SW480 (cell line): ENCODE measurements at regions not wholly inside any gene's neighbourhood (a gene's known extent, or its start where the extent isn't known, plus 50 kb on each side); places are given as distances from the start of the nearest gene placed in this dataset.
"Not testable (repeated sequence)": the region's sequence is repeated elsewhere in the genome, so short reads cannot be mapped to it uniquely, and the experiment has no call there.

Source experiments
- DNase-seq: peaks from one replicate; pipeline ENCODE4 v3.0.0-alpha.2; 2016; ENCODE audit warnings: low spot score

DNA sequence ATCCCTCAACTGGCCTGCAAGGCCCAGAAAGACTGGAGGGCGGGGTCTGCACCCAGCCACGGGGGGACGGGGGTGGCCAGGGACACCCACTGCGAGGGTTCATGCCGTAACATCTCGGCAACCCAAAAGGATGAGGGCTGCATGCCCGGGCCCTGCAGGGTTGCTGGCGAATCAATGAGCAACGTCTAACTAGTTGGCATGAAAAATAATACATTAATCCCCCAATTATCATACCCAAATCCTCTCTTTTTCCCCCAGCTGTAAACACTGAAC lies 232.2 kb downstream of the TUBA3C start:
- DNase-seq = no peak

DNA sequence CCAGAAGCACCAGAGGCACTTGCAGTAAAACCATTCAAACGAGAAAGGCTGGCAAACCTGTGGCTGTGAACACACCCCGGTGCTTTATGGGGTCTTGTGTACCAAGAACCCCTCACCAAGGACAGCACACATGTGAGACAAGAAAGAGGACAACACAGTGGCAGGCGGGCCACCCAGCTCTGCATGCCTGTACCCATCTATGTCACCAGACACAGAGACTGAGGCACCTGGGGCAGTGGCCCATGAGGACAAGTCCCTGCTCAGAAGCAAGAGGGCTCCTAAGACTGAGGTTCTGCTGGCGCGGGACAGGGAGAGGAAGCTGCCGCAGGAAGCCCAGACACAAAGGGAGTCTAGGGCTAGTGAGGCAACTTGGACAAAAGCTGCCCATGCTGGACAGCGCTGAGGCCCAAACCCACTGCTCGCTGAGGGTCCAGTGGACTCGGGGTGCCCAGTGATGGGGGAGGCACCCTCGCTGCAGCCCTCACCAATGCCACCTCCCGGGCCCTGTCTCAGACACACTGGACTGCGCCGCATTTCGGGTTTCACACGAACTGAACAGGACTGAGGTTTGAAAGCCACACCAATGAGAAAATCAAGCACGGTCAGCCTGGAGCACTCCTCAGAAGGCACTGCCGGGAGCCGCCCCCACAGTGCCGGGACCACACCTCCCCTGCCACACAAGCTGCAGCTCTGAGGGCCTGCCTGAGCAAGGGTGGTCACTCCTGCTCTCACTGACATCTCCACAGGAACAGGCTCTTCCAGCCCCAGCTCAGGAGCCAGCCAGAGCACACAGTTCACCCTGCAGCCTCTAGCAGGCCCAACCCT lies 232.7 kb downstream of the TUBA3C start:
- no peak for DNase-seq

GRCh38 chr13:18948012-18948663 lies 233.5 kb downstream of the TUBA3C start:
- DNase-seq = no peak

GRCh38 chr13:18947376-18947977 lies 234.1 kb downstream of the TUBA3C start:
- DNase-seq = no peak

DNA sequence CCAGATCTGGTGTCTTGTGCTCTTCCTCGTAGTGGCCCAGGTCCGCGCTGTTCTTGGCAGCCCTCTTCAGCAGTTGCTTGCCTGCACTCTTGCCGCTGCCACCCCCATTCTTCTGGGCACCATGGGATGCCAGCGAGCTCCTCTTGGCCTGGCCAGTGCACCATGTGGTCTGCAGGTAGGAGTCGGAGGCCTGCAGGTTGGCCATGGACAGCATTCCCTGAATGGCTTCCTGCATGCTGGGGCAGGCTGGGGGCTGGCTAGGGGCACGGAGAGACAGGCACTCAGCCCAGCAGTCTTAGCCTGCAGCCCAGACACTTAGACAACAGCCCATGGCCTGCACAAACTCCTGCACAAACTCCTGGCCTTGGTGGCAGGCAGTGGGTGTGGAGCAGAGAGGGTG lies 234.9 kb downstream of the TUBA3C start:
- DNase-seq = no peak

- DNase-seq = no peak
Observed at GRCh38 chr13:18944501-18945068, 237.0 kb downstream of the TUBA3C start.

DNA sequence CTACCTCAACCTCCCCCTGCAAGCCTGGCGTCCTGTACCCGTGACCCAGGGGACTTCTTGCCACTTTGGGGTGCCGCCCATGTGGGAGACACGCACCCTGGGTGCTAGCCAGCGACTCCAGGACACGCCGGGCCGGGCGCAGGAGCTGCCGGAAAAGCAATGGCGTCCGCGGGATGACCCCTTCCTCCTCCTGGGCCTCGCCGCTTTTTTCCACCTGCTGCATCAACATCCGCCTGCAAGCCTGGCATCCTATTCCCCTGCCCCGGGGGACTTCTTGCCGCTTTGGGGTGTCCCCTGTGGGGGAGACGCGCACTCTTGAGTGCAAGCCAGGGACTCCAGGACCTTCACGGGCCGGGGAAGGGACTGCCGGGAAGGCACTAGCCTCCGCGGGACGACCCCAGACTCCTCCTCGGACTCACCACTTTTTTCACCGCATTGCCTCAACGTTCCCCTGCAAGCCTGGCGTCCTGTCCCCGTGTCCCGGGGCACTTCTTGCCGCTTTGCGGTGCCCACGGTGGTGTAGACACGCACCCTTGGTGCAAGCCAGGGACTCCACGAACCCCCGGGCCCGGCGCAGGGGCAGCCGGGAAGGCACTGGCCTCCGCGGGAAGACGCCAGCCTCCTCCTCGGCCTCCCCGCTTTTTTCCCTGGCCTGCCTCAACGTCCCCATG lies 237.8 kb downstream of the TUBA3C start:
- no peak for DNase-seq

GRCh38 chr13:18943273-18943672 lies 238.4 kb downstream of the TUBA3C start:
- DNase-seq = no peak

- DNase-seq = no peak
Observed at GRCh38 chr13:18936104-18936503, 245.5 kb downstream of the TUBA3C start.

DNA sequence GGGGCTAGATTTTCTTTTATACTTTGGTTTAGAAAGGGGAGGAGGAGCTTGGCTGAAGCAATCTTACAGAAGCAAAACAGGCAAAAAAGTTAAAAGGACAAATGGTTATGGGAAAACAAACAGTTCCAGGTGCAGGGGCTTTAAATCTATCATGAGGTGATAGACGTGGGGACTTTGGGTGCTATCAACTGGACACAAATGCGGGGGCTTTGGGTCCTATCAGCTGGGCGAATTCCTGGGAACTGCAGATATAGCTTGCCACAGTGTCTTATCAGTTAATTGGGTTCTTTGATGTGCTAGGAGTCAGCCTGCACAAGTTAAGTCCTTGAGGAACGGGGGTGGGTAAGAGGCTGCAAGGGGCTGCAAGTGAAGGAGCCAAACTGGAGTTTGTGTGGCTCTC lies 260.6 kb downstream of the TUBA3C start:
- no peak for DNase-seq

GRCh38 chr13:18905096-18905495 lies 276.5 kb downstream of the TUBA3C start:
- not testable (repeated sequence) for DNase-seq

- not testable (repeated sequence) for DNase-seq
Observed at GRCh38 chr13:18895411-18895810, 286.2 kb downstream of the TUBA3C start.

- DNase-seq = not testable (repeated sequence)
Observed at GRCh38 chr13:18891242-18891641, 290.4 kb downstream of the TUBA3C start.

- DNase-seq = not testable (repeated sequence)
Observed at GRCh38 chr13:18874875-18875789, 306.5 kb downstream of the TUBA3C start.

GRCh38 chr13:18870557-18870956 lies 311.1 kb downstream of the TUBA3C start:
- DNase-seq = not testable (repeated sequence)

DNA sequence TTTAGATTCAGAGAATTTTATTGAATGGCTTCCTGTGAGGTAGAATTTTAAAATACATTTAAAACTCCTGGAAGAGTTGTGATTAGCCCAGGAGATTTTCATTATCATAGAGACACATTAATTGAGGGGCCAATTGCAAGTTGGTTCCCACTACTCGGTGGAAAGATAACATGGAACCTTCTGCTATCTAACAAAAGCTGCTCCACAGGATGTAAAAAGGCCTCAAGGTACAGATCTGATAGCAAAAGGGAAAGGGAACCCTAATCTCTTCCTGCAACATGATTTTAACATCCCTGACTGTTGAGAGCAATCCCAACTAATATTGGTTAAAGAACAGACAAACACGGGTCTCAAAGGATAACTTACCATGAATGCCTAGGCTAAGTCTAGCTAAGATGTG lies 312.3 kb downstream of the TUBA3C start:
- DNase-seq = not testable (repeated sequence)

DNA sequence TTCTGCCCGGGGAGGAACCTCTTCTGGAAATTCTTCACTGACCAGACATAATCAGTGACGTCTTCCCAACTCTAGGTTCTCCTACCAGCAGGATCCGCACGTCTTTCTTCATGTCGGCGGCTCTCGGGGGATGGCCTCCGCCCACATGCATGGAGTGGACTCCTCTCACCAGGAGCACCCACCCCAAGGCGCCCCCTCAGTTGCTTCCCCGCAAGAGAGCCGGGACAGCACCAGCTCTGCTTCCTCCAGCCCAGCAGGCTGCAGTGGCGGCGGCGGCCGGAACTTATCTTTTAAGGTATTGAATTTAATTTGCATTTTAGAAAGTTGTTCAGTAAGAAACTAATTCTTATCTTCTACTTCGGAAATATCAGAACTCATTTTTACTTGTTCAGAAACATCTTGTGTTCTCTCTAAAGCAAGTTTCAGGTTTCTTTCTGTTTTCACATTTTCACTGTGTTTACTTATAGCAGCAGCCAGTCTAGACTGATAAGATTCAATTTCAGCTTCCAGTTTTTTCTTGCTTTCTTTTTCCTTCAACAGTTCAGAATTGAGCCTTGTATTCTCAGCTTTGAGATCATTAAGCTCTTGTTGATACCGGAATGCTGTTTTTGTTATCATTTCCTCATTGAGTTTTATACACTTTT lies 343.5 kb downstream of the TUBA3C start:
- DNase-seq = not testable (repeated sequence)

- not testable (repeated sequence) for DNase-seq
Observed at GRCh38 chr13:18837179-18837745, 344.4 kb downstream of the TUBA3C start.

- not testable (repeated sequence) for DNase-seq
Observed at GRCh38 chr13:18836371-18837178, 345.0 kb downstream of the TUBA3C start.

GRCh38 chr13:18835754-18836153 lies 345.9 kb downstream of the TUBA3C start:
- DNase-seq = not testable (repeated sequence)
